ENCODE measurements at regions not wholly inside any gene's neighbourhood (a gene's known extent, or its start where the extent isn't known, plus 50 kb on each side); places are given as distances from the start of the nearest gene placed in this dataset.
"Not testable (repeated sequence)": the region's sequence is repeated elsewhere in the genome, so short reads cannot be mapped to it uniquely, and the experiment has no call there.

GRCh38 chr9:18299449-18299848 is 174.5 kb upstream of the ADAMTSL1 start:
- no peak for DNase-seq

- not testable (repeated sequence) for DNase-seq
These were observed 168.7 kb upstream of the ADAMTSL1 start for GRCh38 chr9:18305167-18305806.

GRCh38 chr9:18314316-18314715 is 159.6 kb upstream of the ADAMTSL1 start:
- no peak for DNase-seq

GRCh38 chr9:18317896-18318295 is 156.1 kb upstream of the ADAMTSL1 start:
- no peak for DNase-seq

GRCh38 chr9:18319918-18320445 is 154.0 kb upstream of the ADAMTSL1 start:
- DNase-seq, result no peak

GRCh38 chr9:18324928-18325745 is 148.8 kb upstream of the ADAMTSL1 start:
- DNase-seq, result no peak

- DNase-seq, result not testable (repeated sequence)
These were observed 148.3 kb upstream of the ADAMTSL1 start for GRCh38 chr9:18325746-18326011.

- DNase-seq, result no peak
These were observed 146.8 kb upstream of the ADAMTSL1 start for GRCh38 chr9:18327121-18327520.

GRCh38 chr9:18330401-18331309 is 143.3 kb upstream of the ADAMTSL1 start:
- no peak for DNase-seq

GRCh38 chr9:18331310-18331684 is 142.7 kb upstream of the ADAMTSL1 start:
- no peak for DNase-seq

- DNase-seq, result no peak
These were observed 142.1 kb upstream of the ADAMTSL1 start for GRCh38 chr9:18331808-18332209.

GRCh38 chr9:18333157-18333556 is 140.8 kb upstream of the ADAMTSL1 start:
- no peak for DNase-seq

- DNase-seq, result no peak
These were observed 138.1 kb upstream of the ADAMTSL1 start for GRCh38 chr9:18335825-18336224.

GRCh38 chr9:18338042-18338441 is 135.9 kb upstream of the ADAMTSL1 start:
- DNase-seq, result no peak

GRCh38 chr9:18343784-18344183 is 130.2 kb upstream of the ADAMTSL1 start:
- no peak for DNase-seq

- DNase-seq, result no peak
These were observed 127.2 kb upstream of the ADAMTSL1 start for GRCh38 chr9:18346745-18347144.

GRCh38 chr9:18347386-18348082 is 126.4 kb upstream of the ADAMTSL1 start:
- no peak for DNase-seq

GRCh38 chr9:18348083-18348475 is 125.9 kb upstream of the ADAMTSL1 start:
- DNase-seq, result no peak

- DNase-seq, result no peak
These were observed 124.4 kb upstream of the ADAMTSL1 start for GRCh38 chr9:18349530-18349929.

- no peak for DNase-seq
These were observed 123.9 kb upstream of the ADAMTSL1 start for GRCh38 chr9:18350036-18350435.

- no peak for DNase-seq
These were observed 122.9 kb upstream of the ADAMTSL1 start for GRCh38 chr9:18350995-18351595.

- no peak for DNase-seq
These were observed 121.2 kb upstream of the ADAMTSL1 start for GRCh38 chr9:18352711-18353110.

All from hematopoietic multipotent progenitor cell treated with erythropoietin and hydrocortisone succinate and interleukin-3 and kit ligand, for 4 days (in vitro differentiated cells).